Muscle of leg (tissue), 3 donors: ENCODE measurements at regions not wholly inside any gene's neighbourhood (a gene's known extent, or its start where the extent isn't known, plus 50 kb on each side); places are given as distances from the start of the nearest gene placed in this dataset.

ENCODE experiments used
- DNase-seq: peaks from one replicate; pipeline ENCODE4 v3.0.0; 2013
- H3K27ac ChIP-seq: one replicate; pipeline ENCODE4 v1.5.1; 2013; ENCODE audit warnings: mild to moderate bottlenecking, low read length, control low read depth
- H3K27me3 ChIP-seq: one replicate; pipeline ENCODE4 v1.6.1; 2013; ENCODE audit warnings: low read length; ENCODE audit not compliant: control insufficient read depth, insufficient read depth
- H3K36me3 ChIP-seq: one replicate; pipeline ENCODE4 v1.6.1; 2013; ENCODE audit warnings: low read length; ENCODE audit not compliant: control insufficient read depth, insufficient read depth
- H3K4me1 ChIP-seq: one replicate; pipeline ENCODE4 v1.6.1; 2013; ENCODE audit warnings: low read length; ENCODE audit not compliant: control insufficient read depth, insufficient read depth
- H3K4me3 ChIP-seq: one replicate; pipeline ENCODE4 v1.5.1; 2013; ENCODE audit warnings: low read length, control low read depth
- H3K9me3 ChIP-seq: replicated peaks from 2 replicates; pipeline ENCODE4 v1.6.1; 2013; ENCODE audit warnings: low read depth, low read length; ENCODE audit not compliant: control insufficient read depth
- WGBS: methylation state at CpG from one replicate; pipeline ENCODE4 v1.1.5; 2013; ENCODE audit warnings: missing lambda C conversion rate; ENCODE audit not compliant: insufficient coverage; 5-methylcytosine and 5-hydroxymethylcytosine counted together

DNA sequence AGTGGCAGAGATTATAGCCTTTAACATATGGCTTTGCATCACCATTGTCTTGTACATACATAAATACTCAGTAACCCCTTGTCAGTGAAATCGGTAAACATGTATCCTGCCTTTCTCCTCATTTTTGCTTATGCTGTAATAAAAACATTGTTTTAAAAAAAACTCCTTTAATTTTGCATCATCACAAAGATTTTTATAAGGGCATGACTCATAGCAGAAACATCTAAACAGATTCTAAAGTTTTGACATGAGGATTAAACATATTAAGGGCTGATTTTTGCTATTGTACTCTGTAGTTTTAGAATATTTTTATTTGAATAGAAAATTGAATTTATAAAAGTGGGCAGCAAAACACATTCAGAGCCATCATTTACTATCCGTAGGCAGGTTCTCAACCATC, 275.9 kb downstream of the ZIC4 start:
- Histone ChIP-seq H3K9me3 (no peaks in the 10 kb centered on the region), H3K36me3 (no peaks in the 10 kb centered on the region), H3K27ac (no peak overlapping the region), H3K27me3 (no peaks in the 10 kb centered on the region), H3K4me1 (no peaks in the 10 kb centered on the region), H3K4me3 (no peak overlapping the region)
- no CpG with 5 or more reads among the region's 2 CpGs for WGBS
- DNase-seq, result no peak

GRCh38 chr3:147129665-147130064, 276.7 kb downstream of the ZIC4 start:
- no peaks in the 10 kb centered on the region for H3K36me3 ChIP-seq
- H3K27me3 ChIP-seq, result no peaks in the 10 kb centered on the region
- H3K4me3 ChIP-seq, result no peak overlapping the region
- H3K27ac ChIP-seq, result no peak overlapping the region
- no peaks in the 10 kb centered on the region for H3K4me1 ChIP-seq
- 91% methylated on average over 8 of the region's 8 CpGs for WGBS
- no peak for DNase-seq
- H3K9me3 ChIP-seq, result no peaks in the 10 kb centered on the region

- Histone ChIP-seq H3K9me3 (no peaks in the 10 kb centered on the region), H3K4me1 (no peaks in the 10 kb centered on the region), H3K36me3 (no peaks in the 10 kb centered on the region), H3K27ac (no peak overlapping the region), H3K27me3 (no peaks in the 10 kb centered on the region), H3K4me3 (no peak overlapping the region)
- no peak for DNase-seq
- WGBS, result 100% methylated on average over 1 of the region's 1 CpG
These were observed 284.0 kb downstream of the ZIC4 start for GRCh38 chr3:147122350-147122749.

DNA sequence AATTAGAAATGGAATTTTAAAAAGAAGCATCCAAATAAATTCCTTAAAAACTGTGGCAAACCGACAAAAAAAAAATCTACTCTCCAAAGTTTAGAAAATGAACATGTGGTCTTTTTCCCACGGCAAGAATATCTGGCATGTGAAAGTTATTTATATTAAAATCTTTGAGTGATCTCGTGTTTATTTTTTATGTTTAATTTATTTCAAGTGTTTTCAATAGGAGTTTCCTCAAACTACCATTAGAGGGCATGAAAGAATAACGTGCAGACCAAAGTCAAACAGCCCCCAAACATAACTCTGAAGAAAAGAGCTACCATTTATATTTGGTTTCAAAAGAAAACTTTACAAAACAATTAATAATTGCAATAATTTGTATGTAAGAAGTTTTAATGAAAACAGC, 286.4 kb downstream of the ZIC4 start:
- Histone ChIP-seq H3K4me1 (no peaks in the 10 kb centered on the region), H3K36me3 (no peaks in the 10 kb centered on the region), H3K4me3 (no peak overlapping the region), H3K9me3 (no peaks in the 10 kb centered on the region), H3K27ac (no peak overlapping the region), H3K27me3 (no peaks in the 10 kb centered on the region)
- DNase-seq, result peak; percentile 32
- no CpG with 5 or more reads among the region's 4 CpGs for WGBS

DNA sequence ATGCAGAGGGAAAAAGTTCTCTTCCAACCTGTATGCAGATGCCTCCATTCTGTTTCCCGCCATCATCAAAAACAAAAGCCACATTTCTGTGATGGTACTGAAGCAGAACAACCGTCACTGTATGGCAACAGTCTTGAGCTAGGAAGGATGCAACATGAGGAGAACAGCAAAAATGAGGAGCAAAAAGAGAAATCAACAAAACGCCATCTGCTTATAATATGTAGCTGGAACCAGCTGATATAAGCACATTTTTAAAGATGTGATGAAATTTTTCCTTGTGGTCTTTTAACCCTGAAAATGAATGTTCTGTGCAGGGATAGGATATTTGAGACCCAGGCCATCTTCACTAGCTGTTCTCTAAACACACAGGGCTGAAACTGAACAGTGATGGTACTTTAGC, 287.0 kb downstream of the ZIC4 start:
- no peaks in the 10 kb centered on the region for H3K4me1 ChIP-seq
- H3K27me3 ChIP-seq, result no peaks in the 10 kb centered on the region
- DNase-seq, result peak; percentile 3
- H3K36me3 ChIP-seq, result no peaks in the 10 kb centered on the region
- WGBS, result no CpG with 5 or more reads among the region's 3 CpGs
- no peak overlapping the region for H3K27ac ChIP-seq
- H3K4me3 ChIP-seq, result no peak overlapping the region
- no peaks in the 10 kb centered on the region for H3K9me3 ChIP-seq

DNA sequence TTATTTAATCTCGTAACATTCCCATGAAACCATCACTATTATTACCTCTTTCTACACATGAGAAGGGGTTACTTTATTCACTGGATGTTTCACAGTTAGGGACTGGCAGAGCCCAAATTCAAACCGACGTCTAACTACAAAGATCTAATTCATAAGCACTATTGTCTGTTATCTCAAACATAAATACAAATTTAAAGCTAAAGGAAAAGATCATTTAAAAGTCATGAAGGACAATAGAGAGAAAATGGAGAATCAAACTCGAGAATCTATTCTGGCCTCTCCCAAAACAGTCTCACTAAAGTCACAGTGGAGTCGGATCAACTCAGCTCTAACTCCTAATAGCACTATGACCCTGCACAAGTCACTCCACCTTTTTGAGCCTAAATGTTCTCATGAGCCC, 287.7 kb downstream of the ZIC4 start:
- DNase-seq, result no peak
- H3K27me3 ChIP-seq, result no peaks in the 10 kb centered on the region
- no peak overlapping the region for H3K4me3 ChIP-seq
- whole genome bisulfite sequencing, result no CpG with 5 or more reads among the region's 5 CpGs
- no peak overlapping the region for H3K27ac ChIP-seq
- H3K4me1 ChIP-seq, result no peaks in the 10 kb centered on the region
- H3K9me3 ChIP-seq, result no peaks in the 10 kb centered on the region
- no peaks in the 10 kb centered on the region for H3K36me3 ChIP-seq

DNA sequence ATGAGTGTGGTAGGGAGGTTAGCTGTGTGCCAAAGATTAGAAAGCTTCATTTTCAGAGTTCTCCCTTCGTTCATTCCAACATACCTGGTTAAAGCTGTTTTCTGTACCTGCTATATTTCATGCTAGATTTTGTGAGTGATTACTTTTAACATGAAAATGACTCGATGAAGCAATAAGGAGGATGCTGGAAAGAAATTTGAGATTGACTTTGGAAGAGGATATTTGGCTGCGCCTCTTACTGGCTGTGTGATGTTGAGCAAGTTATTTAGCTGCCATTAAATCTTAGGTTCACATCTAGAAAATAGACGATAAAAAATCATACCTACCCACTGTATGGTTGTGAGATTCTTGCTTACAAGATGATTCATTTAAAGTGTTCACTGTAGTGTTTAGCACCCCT, 288.7 kb downstream of the ZIC4 start:
- Histone ChIP-seq H3K4me3 (no peak overlapping the region), H3K27me3 (no peaks in the 10 kb centered on the region), H3K27ac (no peak overlapping the region), H3K9me3 (no peaks in the 10 kb centered on the region), H3K4me1 (no peaks in the 10 kb centered on the region), H3K36me3 (no peaks in the 10 kb centered on the region)
- no peak for DNase-seq
- WGBS, result no CpG with 5 or more reads among the region's 4 CpGs

- no peak overlapping the region for H3K4me3 ChIP-seq
- H3K4me1 ChIP-seq, result no peaks in the 10 kb centered on the region
- no peaks in the 10 kb centered on the region for H3K27me3 ChIP-seq
- DNase-seq, result no peak
- H3K36me3 ChIP-seq, result no peaks in the 10 kb centered on the region
- no peak overlapping the region for H3K27ac ChIP-seq
- WGBS, result no CpG with 5 or more reads among the region's 3 CpGs
- no peaks in the 10 kb centered on the region for H3K9me3 ChIP-seq
These were observed 292.9 kb downstream of the ZIC4 start for GRCh38 chr3:147113293-147114044.

- no peak overlapping the region for H3K4me3 ChIP-seq
- H3K27ac ChIP-seq, result no peak overlapping the region
- H3K9me3 ChIP-seq, result no peaks in the 10 kb centered on the region
- 50% methylated on average over 1 of the region's 3 CpGs for WGBS
- no peak for DNase-seq
- no peaks in the 10 kb centered on the region for H3K4me1 ChIP-seq
- H3K36me3 ChIP-seq, result no peaks in the 10 kb centered on the region
- H3K27me3 ChIP-seq, result no peaks in the 10 kb centered on the region
These were observed 307.3 kb downstream of the ZIC4 start for GRCh38 chr3:147099076-147099475.

GRCh38 chr3:147090461-147090860, 315.9 kb downstream of the ZIC4 start:
- DNase-seq, result no peak
- H3K27me3 ChIP-seq, result no peaks in the 10 kb centered on the region
- WGBS, result no CpG with 5 or more reads among the region's 2 CpGs

GRCh38 chr3:147089286-147089685, 317.1 kb downstream of the ZIC4 start:
- Histone ChIP-seq H3K36me3 (no peaks in the 10 kb centered on the region), H3K9me3 (no peaks in the 10 kb centered on the region), H3K27ac (no peak overlapping the region), H3K4me1 (no peaks in the 10 kb centered on the region), H3K27me3 (no peaks in the 10 kb centered on the region), H3K4me3 (no peak overlapping the region)
- WGBS, result no CpG with 5 or more reads among the region's 5 CpGs
- peak; percentile 61 for DNase-seq

More at GRCh38 chr3:147090461-147090860, 315.9 kb downstream of the ZIC4 start:
- Histone ChIP-seq H3K4me3 (no peak overlapping the region), H3K27ac (no peak overlapping the region), H3K4me1 (no peaks in the 10 kb centered on the region), H3K9me3 (no peaks in the 10 kb centered on the region), H3K36me3 (no peaks in the 10 kb centered on the region)
